ENCODE measurements at regions not wholly inside any gene's neighbourhood (a gene's known extent, or its start where the extent isn't known, plus 50 kb on each side); places are given as distances from the start of the nearest gene placed in this dataset.

DNA sequence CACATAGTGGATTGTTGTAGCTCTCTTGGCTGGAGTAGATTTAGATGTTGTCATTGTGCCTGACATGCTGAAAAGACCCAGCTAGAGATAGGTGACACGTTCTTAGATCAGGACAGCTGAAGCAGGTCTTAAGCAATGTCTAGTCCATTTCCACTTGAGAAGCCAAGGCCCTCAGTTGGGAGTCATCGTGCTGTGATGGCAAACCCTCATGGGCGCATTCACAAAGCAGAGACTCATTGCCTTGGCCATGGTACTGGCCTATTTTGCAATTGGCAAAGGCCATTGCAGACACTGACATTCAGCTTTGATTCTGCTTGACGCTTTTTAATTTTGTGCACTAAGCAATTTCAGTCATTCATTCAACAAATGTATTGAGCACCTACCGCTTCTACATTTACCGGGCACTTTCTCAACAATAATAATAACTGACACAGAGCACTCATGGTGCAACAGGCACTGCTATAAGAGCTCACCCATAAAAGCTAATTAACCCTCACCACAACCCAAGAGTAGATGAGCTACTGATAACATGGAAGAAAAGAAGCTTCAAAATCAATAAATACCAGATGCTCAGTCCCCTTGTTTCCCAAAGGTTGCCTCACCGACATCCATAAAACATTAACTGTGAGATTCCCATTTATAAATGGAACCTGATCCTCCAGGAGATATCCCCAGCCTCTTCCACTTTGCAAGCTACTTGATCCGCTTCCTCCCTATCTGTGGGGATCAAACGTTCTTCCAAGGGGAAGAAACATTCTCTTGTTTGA, 200.1 kb downstream of the TLE3 start:
- TF ChIP-seq, protein P1, sequence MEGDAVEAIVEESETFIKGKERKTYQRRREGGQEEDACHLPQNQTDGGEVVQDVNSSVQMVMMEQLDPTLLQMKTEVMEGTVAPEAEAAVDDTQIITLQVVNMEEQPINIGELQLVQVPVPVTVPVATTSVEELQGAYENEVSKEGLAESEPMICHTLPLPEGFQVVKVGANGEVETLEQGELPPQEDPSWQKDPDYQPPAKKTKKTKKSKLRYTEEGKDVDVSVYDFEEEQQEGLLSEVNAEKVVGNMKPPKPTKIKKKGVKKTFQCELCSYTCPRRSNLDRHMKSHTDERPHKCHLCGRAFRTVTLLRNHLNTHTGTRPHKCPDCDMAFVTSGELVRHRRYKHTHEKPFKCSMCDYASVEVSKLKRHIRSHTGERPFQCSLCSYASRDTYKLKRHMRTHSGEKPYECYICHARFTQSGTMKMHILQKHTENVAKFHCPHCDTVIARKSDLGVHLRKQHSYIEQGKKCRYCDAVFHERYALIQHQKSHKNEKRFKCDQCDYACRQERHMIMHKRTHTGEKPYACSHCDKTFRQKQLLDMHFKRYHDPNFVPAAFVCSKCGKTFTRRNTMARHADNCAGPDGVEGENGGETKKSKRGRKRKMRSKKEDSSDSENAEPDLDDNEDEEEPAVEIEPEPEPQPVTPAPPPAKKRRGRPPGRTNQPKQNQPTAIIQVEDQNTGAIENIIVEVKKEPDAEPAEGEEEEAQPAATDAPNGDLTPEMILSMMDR (IDR thresholded peaks at IDR 0.05) = no peak
- TF ChIP-seq ZFX (IDR thresholded peaks at IDR 0.05; ENCODE audit: borderline replicate concordance) = no peak

Data from 22Rv1 (cell line).